ENCODE measurements at regions not wholly inside any gene's neighbourhood (a gene's known extent, or its start where the extent isn't known, plus 50 kb on each side); places are given as distances from the start of the nearest gene placed in this dataset.
"Not testable (repeated sequence)": the region's sequence is repeated elsewhere in the genome, so short reads cannot be mapped to it uniquely, and the experiment has no call there.

DNA sequence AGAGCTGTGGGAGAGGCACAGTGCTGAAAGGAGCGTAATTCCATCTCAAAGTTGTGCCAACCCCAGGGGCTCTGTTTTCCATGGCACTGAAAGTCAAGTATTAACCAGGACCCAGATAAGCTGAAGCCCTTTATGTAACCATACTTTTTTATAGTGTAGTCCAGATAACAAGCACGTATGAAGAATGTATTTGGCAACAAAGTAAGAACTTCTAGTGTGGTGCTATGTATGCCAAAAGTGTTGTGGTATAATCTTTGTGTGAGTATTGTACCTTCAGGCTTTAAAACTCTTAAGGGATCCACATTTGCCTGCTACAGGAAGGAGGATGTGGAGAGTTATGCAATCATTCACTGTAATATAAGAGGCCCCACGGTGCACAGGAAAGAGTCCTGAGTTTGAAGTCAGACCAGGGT lies 129.4 kb downstream of the IBTK start:
- DNase-seq (ENCODE audit: low spot score), result no peak

DNA sequence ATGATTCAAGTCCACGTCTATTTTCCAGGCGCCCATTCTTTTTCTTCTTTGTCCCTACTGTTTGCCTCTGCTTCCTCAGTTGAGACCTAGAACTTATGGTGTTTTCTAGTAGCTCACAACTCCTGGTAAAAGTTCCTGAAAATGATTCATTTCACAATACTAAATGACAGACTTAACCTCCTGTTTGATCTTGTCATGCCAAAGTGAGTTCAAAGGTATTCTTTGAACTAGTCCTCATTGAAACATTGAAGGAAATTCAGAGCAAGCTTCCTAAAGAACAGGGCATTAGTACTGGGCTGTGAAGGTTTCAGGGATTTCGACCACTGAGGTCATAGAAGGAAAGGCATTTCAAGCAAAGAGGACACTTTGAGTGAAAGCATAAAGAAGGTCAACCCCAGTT lies 132.8 kb downstream of the IBTK start:
- DNase-seq (ENCODE audit: low spot score), result no peak

DNA sequence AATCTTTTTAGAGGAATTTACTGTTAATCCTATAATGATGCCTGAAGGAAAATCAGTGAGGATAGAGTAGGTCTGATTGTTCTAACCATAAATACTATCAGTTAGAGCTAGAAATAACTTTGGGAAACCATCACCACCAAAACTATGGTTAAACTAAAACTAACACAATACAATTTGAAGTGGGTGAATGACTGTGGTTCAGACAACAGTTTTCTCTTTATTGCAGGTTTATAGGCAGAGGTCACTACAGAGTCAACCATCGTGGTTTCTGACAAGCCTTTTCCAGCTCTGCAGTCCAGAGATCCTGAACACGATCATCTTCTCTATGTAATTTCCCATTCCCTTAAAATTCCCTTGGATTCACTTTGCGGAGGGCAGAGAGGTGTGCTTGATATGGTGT lies 134.3 kb downstream of the IBTK start:
- no peak for DNase-seq (ENCODE audit: low spot score)

DNA sequence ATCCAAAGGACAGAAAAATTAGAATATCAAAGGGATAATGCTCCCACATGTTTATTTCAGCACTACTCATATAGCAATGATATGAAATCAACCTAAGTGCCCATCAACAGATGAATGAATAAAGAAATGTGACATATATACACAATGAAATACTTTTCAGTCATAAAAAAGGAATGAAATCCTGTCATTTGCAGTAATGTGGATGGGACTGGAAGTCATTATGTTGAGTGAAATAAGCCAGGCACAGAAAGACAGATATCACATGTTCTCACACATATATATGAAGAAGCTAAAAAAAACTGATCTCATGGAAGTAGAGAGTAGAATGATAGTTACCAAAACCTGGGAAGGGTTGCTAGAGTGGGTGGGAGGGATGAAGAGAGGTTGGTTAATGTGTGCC lies 135.7 kb downstream of the IBTK start:
- no peak for DNase-seq (ENCODE audit: low spot score)

DNA sequence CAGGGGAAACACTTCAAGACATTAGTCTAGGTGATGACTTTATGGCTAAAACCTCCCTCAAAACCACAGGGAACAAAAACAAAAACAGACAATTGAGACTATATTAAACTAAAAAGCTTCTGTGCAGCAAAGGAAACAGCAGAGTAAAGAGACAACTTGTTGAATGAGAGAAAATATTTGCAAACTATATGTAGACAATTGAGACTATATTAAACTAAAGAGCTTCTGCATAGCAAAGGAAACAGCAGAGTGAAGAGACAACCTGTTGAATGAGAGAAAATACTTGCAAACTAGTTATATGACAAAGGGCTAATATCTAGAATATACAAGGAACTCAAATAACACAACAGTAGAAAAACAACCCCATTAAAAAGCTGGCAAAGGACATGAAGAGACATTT lies 136.4 kb downstream of the IBTK start:
- DNase-seq (ENCODE audit: low spot score), result no peak

DNA sequence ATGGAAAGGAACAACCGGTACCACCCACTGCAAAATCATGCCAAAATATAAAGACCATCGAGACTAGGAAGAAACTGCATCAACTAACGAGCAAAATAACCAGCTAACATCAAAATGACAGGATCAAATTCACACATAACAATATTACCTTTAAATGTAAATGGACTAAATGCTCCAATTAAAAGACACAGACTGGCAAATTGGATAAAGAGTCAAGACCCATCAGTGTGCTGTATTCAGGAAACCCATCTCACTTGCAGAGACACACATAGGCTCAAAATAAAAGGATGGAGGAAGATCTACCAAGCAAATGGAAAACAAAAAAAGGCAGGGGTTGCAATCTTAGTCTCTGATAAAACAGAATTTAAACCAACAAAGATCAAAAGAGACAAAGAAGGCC lies 144.4 kb downstream of the IBTK start:
- not testable (repeated sequence) for DNase-seq (ENCODE audit: low spot score)

DNA sequence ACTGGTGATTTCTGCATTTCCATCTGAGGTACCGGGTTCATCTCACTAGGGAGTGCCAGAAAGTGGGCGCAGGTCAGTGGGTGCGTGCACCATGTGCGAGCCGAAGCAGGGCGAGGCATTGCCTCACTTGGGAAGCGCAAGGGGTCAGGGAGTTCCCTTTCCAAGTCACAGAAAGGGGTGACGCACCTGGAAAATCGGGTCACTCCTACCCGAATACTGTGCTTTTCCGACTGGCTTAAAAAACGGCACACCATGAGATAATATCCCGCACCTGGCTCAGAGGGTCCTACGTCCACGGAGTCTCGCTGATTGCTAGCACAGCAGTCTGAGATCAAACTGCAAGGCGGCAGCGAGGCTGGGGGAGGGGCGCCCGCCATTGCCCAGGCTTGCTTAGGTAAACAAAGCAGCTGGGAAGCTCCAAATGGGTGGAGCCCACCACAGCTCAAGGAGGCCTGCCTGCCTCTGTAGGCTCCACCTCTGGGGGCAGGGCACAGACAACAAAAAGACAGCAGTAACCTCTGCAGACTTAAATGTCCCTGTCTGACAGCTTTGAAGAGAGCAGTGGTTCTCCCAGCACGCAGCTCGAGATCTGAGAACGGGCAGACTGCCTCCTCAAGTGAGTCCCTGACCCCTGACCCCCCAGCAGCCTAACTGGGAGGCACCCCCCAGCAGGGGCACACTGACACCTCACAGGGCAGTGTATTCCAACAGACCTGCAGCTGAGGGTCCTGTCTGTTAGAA lies 146.0 kb downstream of the IBTK start:
- DNase-seq (ENCODE audit: low spot score), result not testable (repeated sequence)

DNA sequence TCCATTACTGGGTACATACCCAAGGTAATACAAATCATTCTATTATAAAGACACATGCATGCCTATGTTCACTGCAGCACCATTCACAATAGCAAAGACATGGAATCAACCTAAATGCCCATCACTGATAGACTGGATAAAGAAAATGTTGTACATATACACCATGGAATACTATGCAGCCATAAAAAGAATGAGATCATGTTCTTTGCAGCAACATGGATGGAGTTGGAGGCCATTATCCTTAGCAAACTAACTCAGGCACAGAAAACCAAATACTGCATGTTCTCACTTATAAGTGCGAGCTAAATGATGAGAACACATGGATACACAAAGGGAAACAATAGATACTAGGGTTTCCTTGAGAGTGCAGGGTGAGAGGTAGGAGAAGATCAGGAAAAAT lies 146.8 kb downstream of the IBTK start:
- not testable (repeated sequence) for DNase-seq (ENCODE audit: low spot score)

DNA sequence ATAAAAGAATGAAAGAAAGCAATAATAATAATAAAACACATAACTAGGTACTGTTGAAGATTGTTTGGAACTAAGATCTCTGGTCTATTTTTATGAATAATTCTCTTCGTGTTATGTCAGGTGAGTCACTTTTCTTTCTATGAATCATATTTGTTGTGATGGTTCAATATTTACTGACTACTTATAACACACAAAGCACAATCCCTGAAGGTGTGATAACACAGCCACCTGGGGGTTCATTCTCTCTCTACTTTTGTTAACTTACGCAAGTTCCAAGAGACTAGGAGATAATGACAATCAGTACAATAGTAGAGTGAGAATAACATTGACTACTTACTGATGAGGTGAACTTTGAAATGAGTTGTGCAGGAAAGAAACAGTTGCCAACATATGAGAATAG lies 149.9 kb downstream of the IBTK start:
- DNase-seq (ENCODE audit: low spot score), result no peak

DNA sequence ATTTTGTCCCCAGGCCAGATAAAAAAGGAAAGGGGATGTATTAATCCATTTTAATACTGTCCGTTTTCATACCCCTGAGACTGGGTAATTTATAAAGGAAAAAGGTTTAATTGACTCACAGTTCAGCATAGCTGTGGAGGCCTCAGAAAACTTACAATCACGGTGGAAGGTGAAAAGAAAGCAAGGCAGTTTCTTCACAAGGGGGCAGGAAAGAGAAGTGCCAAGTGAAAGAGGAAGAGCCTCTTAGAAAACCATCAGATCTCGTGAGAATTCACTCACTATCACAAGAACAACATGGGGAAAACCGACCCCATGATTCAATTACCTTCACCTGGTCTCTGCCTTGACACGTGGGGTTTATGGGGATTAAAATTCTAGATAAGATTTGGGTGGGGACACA lies 152.5 kb downstream of the IBTK start:
- DNase-seq (ENCODE audit: low spot score), result no peak

DNA sequence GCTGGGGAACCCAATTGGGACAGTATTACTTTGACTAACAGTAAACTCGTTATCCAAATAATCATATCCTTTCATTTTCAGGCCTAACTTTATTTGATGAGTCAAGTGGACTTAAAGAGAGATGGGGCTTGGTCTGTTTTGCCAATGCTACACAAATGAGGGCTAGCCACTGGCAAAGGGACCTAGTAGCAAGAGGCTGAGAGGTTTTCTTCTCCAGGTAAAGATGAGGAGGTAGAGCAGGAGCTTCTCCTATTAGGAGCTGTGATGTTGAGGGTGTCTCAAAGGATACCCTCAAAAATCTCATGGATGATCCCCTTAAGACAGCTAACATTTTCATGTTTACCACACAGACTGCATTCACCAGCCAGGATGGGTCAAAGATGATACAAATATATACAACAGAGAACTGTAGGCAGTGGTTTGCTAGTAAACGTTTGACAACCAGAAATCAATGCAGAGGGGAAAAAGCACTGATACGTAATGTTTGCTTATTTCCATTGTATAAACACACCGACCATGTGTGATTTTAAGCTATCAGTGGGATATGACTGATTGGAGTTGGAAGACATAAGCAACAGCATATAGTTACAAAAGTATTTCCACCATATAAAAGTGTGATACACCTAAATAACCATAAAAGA lies 153.3 kb downstream of the IBTK start:
- no peak for DNase-seq (ENCODE audit: low spot score)

DNA sequence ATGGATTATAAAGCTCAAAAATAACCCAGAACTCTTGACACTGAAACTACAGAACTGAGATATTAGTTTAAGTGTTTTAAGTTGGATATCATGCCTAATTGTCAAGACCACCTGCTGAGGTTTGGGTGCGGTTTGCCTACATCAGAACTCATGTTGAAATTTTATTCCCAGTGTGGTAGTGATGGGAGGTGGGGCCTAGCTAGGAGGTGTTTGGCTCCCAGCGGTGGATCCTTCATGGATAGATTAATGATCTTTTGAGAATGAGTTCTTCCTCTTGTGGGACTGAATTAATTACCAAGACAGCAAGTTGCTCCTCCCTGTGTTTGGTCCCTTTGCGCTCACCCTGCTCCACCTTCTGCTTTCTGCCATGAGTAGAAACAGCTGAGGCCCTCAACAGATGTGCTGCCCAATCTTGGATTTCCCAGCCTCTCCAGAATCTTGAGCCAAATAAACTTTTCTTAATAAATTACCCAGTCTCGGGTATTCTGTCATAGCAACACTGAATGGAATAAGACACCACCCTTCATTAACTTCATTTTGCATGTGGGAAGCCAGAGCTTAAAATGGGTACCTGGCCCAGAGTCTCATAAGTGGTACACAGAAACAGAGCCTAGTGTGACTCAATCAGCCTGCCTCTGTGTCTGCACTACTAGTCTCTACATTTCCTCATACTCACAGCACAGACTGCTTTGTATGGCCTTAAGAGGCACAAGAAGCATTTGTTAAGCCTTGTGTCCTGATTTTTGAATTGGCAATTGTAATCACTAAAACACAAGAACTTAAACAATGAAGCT lies 158.4 kb downstream of the IBTK start:
- DNase-seq (ENCODE audit: low spot score), result no peak

DNA sequence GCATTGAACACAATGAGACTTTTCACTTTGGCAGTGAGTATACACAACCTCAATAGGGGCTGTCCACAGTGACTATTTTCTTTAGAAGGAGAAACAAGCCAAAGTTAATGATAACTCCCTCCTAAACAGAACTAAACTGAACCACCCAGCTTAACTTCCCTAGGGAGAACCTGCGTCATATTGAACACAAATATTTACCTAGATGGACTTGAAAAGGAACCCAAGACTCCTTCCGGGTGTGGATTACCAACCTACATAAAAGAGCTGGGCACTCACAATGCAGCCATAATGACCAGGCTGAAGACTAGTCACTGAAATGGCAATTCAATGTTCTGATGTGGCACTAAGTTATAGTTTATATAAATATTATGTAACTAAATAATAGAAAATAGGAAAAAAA lies 160.6 kb downstream of the IBTK start:
- DNase-seq (ENCODE audit: low spot score), result no peak

DNA sequence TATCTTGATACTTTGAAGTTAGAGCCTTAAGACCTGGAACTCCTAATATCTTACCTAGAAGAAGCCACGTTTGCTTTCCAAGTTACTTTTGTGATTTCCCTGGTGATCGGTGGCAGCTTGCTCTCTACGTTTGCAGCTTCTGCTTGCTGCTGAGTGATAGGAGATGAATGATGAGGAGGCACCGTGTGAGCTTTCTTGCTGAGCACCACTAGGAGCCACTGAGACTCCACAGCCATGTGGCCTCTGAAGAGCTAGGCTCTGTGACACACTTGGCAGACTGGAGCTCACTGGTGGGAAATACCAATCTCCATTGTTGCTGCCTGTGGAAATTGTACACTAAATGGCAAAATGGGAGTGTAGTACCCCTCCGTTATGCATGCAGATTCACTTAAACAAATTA lies 161.8 kb downstream of the IBTK start:
- DNase-seq (ENCODE audit: low spot score), result no peak

DNA sequence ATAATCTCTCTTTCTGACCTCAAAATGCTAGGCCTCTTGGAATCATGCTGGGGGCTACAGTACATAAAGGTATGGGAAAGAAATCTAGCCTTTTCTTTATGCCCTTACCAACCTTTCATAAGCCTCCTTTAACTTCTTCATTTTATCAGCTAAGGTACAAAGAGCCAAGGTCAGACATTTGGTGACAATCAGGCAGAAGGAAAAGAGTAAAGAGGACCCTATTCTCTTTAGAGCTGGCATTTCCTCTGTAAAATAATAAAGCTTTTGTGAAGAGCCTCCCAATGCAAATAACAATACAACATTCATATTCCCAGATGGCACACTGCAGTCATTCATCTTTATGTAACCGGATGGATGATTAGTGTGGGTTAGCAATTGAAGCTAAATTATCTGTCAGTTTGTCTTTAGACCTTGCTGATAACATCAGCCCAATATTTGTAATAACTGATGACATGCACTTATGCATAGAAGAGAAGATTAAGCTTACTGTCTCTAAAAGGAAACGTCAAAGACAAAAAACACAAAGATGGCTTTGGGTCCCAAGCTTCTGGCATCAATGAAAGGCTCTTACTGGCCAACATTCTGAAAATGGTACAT lies 163.1 kb downstream of the IBTK start:
- DNase-seq (ENCODE audit: low spot score), result no peak

DNA sequence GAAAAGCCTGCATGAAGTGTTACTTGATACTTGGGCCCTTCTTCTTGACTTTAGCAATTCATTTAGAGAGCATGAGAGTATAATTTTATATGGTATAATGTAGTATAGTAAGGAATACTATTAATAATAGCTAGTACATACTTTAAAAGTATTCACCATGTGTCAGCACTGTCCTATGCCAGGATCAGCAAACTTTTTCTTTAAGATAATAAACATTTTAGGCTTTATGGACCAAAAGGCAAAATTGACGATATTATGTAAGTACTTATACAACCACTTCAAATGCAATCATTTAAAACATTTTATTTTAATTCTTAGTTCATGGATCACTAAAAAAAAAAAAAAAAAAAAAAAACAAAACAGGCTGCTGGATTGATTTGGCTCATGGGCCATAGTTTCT lies 163.9 kb downstream of the IBTK start:
- DNase-seq (ENCODE audit: low spot score), result no peak

DNA sequence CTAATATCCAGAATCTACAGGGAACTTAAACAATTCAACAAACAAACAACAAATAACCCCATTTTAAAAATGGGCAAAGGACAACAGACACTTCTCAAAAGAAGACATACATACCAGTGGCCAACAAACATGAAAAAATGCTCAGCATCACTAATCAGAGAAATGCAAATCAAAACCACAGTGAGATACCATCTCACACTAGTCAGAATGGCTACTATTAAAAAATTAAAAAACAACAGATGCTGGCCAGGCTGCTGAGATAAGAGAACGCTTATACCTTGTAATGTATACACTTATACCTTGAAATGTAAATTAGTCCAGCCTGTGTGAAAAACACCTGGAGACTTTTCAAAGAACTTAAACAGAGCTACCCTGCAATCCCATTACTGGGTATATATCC lies 166.8 kb downstream of the IBTK start:
- DNase-seq (ENCODE audit: low spot score), result no peak

DNA sequence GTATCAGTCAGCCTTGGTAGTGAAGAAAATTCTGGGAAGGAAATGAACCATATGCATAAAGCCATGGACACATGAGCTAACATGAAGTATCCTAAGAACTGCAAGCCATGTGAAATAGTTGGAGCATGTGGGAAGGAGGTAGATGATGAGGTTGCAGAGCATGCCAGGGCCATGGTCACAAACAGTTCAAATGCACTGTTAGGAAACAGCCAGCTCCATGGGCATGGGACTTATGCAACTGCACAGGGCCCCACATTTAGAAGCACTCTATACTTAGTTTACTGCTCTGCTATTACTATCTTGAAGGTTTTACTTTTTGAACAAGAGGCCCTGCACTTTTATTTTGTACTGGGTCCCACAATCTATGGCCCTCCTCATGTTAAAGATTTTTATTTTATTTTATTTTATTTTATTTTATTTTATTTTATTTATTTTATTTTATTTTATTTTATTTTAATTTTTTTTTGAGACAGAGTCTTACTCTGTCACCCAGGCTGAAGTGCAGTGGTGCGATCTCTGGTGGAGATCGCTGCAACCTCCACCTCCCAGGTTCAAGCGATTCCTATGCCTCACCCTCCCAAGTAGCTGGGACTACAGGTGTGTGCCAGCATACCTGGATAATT lies 169.1 kb downstream of the IBTK start:
- DNase-seq (ENCODE audit: low spot score), result no peak

DNA sequence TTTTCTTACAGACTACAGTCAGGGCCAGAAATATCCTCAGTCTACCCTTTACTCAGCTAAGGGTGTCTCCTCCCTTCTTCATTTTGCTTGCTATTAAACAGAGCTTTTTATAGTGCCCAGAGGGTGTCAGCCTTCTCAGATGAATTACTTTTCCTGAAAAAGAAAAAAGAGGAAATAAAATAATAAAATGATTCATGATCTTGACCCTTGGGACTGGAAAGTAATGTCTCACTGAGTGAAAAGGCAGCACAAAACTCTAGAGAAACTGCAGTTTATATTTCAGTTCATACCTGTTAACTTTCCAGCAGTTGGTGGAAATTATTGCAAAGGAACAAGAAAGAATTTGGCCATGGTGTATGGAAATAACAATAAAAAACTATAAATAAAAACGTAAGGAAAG lies 170.6 kb downstream of the IBTK start:
- no peak for DNase-seq (ENCODE audit: low spot score)

DNA sequence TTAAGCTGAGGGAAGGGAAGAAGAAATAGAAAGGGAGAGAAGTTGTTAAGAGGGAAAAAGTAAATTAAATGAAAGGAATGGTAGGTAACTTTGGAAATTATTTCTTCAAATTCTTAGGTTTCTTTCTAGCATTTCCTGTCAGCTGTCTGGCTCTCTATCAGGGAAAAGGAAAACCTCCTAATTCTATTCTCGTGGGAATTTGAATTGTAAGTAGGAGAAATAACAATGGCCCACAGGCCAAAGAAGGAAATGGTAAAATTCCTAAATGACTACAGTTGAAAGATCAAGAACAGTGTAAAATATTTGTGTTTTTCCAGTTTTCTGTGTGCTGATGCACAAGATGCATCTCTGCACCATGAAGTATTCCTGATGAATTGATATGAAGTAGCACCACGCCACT lies 173.0 kb downstream of the IBTK start:
- DNase-seq (ENCODE audit: low spot score), result no peak

DNA sequence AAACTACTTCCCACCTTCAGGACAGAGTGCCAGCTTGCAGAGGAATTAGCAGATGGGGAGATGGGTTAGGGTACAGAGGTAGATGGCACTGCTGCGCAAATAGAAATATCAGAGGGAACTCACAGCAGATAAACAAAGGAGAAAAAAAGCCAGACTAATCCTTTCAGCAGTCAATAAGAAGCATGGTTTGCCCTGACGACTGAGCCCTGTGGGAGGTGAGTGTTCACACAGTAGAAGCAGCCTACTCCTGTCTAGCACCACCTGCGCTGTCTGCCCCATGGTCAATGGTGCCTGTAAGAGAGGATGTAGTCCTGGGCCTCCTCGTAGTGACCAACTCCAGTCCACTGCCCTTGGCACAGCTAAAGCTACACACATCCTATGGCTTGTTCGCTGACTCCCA lies 174.1 kb downstream of the IBTK start:
- DNase-seq (ENCODE audit: low spot score), result no peak

DNA sequence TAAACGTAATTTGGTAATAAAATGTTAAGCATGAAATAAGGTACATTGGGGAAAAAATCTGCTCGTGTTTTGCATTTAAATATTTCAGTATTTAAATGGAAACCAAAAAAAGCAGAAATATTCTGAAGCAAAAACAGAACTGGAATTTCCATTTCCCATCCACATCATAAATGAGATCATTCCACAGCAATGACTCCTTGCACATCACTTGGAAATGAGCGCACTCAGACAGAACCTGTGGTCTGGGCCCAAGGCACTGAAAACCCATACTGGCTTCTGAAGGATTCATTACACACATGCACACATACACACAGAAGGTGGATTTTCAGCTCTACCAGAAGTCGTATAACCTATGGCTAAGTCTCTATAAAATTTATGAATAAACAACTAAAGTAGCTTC lies 174.8 kb downstream of the IBTK start:
- DNase-seq (ENCODE audit: low spot score), result no peak

All from hematopoietic multipotent progenitor cell treated with erythropoietin and hydrocortisone succinate and interleukin-3 and kit ligand, for 17 days (in vitro differentiated cells).